G401 (cell line): ENCODE measurements at regions not wholly inside any gene's neighbourhood (a gene's known extent, or its start where the extent isn't known, plus 50 kb on each side); places are given as distances from the start of the nearest gene placed in this dataset.

Source experiments
- DNase-seq: peaks from one replicate; pipeline ENCODE4 v3.0.0-alpha.2; 2015; ENCODE audit warnings: low spot score
- in situ Hi-C: cut with HindIII; loops from 2 replicates; pipeline ENCODE4 v1.10.0; 2016; ENCODE audit warnings: low sequenced_read_pairs, mixed read lengths

- no peak for DNase-seq
- in situ Hi-C loops = no loop called here
Measured at GRCh38 chr12:98419795-98420404, 95.5 kb upstream of the TMPO start.

GRCh38 chr12:98420461-98420860 is 94.9 kb upstream of the TMPO start:
- peak; percentile 28 for DNase-seq
- in situ Hi-C loops = no loop called here

GRCh38 chr12:98421316-98421715 is 94.1 kb upstream of the TMPO start:
- in situ Hi-C loops = no loop called here
- peak; percentile 75 for DNase-seq

GRCh38 chr12:98422359-98422758 is 93.0 kb upstream of the TMPO start:
- DNase-seq = no peak
- in situ Hi-C loops = no loop called here

- in situ Hi-C loops = no loop called here
- no peak for DNase-seq
Measured at GRCh38 chr12:98422812-98423211, 92.6 kb upstream of the TMPO start.

- in situ Hi-C loops = no loop called here
- DNase-seq = no peak
Measured at GRCh38 chr12:98423963-98424362, 91.4 kb upstream of the TMPO start.

- DNase-seq = peak; percentile 72
- in situ Hi-C loops = no loop called here
Measured at GRCh38 chr12:98424726-98425401, 90.5 kb upstream of the TMPO start.

GRCh38 chr12:98425859-98426258 is 89.5 kb upstream of the TMPO start:
- in situ Hi-C loops = no loop called here
- DNase-seq = no peak

- in situ Hi-C loops = no loop called here
- DNase-seq = no peak
Measured at GRCh38 chr12:98431089-98431488, 84.3 kb upstream of the TMPO start.

GRCh38 chr12:98437166-98437565 is 78.2 kb upstream of the TMPO start:
- in situ Hi-C loops = no loop called here
- no peak for DNase-seq

- in situ Hi-C loops = no loop called here
- no peak for DNase-seq
Measured at GRCh38 chr12:98437806-98438595, 77.4 kb upstream of the TMPO start.

GRCh38 chr12:98438656-98439230 is 76.6 kb upstream of the TMPO start:
- DNase-seq = no peak
- in situ Hi-C loops = no loop called here

- in situ Hi-C loops = no loop called here
Measured at GRCh38 chr12:98439471-98439951, 75.9 kb upstream of the TMPO start.

GRCh38 chr12:98439981-98440581 is 75.3 kb upstream of the TMPO start:
- DNase-seq = no peak
- in situ Hi-C loops = no loop called here

More at GRCh38 chr12:98439471-98439951, 75.9 kb upstream of the TMPO start:
- DNase-seq = no peak

- in situ Hi-C loops = no loop called here
- no peak for DNase-seq
Measured at GRCh38 chr12:98446060-98446459, 69.3 kb upstream of the TMPO start.

- DNase-seq = no peak
- in situ Hi-C loops = no loop called here
Measured at GRCh38 chr12:98446682-98447081, 68.7 kb upstream of the TMPO start.

GRCh38 chr12:98449584-98449983 is 65.8 kb upstream of the TMPO start:
- in situ Hi-C loops = no loop called here
- DNase-seq = no peak

GRCh38 chr12:98453070-98453469 is 62.3 kb upstream of the TMPO start:
- DNase-seq = no peak
- in situ Hi-C loops = no loop called here

- no peak for DNase-seq
- in situ Hi-C loops = no loop called here
Measured at GRCh38 chr12:98453492-98453891, 61.9 kb upstream of the TMPO start.

- in situ Hi-C loops = no loop called here
- DNase-seq = peak; percentile 5
Measured at GRCh38 chr12:98456041-98456440, 59.3 kb upstream of the TMPO start.
